HT-29 (cell line): ENCODE measurements at regions not wholly inside any gene's neighbourhood (a gene's known extent, or its start where the extent isn't known, plus 50 kb on each side); places are given as distances from the start of the nearest gene placed in this dataset.

ENCODE experiments used
- DNase-seq: peaks from one replicate; pipeline ENCODE4 v3.0.0-alpha.2; 2015; ENCODE audit warnings: low spot score

GRCh38 chr12:13504074-13504473, 307.5 kb downstream of the EMP1 start:
- DNase-seq = no peak

DNA sequence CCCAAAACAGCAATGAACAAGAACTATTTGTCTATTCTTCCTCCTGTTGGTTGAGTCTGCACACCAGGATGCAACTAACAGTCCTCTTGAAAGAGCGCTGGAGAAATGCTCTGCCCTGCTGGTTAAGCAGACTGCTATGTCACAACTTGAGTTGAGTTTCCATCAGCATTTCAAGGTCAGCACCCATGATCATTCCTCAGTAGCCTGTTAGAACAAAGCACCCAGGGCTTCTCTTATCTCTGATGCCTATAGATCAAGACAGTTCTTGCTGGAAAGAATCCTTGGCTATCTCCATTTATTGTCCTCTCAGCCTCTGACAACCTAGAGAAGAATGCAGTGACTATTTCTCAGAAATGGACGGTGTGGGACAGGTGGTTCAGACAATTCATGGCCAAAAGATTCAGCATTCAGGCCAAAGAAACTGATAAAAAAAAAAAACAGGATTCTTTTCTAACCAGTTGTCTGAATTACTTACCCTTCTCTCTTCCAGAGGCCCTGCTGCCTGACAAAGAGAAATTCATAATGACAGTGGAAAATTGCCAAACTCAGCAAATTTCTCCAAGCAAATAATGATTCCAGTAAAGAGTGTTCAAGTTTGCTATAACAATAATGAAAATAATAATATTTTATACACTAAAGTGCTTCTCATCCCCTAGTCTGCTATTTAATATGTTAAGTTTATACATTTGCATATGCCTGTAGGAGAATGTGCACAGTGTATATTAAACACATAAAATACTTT, 306.7 kb downstream of the EMP1 start:
- DNase-seq = no peak

GRCh38 chr12:13499008-13499407, 302.5 kb downstream of the EMP1 start:
- DNase-seq = no peak

- DNase-seq = no peak
These were observed 299.6 kb downstream of the EMP1 start for GRCh38 chr12:13496111-13496510.

- no peak for DNase-seq
These were observed 292.7 kb downstream of the EMP1 start for GRCh38 chr12:13489246-13489645.

GRCh38 chr12:13487326-13487725, 290.8 kb downstream of the EMP1 start:
- no peak for DNase-seq

DNA sequence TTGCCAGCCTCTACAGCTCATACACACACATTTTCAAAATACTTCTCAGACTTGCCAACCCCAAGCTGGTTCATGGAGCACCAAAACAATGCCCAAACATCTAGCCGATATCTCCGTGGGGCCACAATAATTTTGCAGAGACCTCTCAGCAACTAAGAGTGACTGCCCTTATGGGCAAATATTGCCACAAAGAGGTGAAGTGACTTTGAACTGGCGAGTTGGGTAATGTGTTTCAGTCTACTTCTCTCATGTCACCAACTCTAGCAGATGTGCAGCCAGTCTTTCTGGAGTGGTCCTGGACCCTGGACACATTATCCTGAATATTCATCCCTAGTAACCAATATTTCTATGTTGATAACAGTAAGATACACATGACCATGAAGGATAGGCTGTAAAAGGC, 290.3 kb downstream of the EMP1 start:
- no peak for DNase-seq

GRCh38 chr12:13478650-13479181, 282.2 kb downstream of the EMP1 start:
- no peak for DNase-seq

DNA sequence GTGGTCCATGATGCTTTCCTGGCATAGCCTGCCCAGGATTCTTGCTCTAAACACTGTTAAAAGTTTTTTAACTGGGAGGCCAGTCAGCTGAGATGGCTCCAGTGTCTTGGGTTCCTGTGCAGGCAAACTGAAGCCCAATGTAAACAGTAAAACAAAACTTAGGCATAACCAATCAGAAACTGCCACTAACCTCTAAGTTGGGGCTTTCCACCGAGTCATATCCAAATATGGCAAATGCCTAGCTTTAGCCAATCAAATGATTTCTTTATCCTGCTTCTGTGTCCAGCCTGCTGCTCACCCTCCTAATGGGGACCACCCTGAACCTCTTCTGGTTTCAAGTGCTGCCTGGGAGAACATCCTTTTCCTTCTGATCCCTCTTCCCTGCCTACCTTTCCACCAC, 277.9 kb downstream of the EMP1 start:
- DNase-seq = no peak

DNA sequence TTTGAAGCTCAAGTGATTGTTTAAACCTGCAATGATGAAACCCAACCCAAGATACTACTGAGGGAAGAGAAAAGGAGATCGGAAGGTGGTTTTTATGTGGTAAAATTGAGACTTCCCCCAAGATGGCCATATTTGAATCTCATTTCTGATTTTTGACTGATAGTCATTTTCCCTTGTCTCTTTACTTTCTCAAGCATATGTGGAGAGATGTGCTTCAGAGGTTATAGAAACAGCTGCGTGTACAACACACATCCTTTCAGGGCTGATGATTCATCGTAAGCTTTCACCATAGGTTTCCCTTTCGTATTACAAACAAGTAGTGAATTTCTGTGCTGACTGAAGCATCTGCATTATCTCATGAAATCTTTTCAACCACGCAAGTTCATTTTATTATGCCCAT, 276.2 kb downstream of the EMP1 start:
- DNase-seq = no peak

DNA sequence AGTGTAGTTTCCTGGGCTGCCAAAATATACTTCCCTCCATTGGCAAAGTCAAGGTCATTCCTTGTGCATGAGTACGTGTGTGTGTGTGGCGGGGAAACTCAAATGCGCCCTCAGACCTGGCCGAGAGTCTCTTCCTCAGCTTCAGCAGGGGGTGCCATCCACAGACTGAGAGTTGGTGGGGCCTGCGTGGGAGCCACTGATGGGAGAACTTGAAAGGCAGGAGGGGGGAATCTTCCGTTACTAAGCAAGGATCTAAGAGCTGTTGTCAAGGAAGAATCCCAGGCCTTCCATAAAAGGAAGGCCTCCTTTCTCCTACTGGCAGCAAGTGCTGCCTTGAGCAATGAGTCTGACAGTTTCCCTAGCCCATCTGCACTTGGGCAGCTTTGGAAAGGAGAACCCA, 274.9 kb downstream of the EMP1 start:
- no peak for DNase-seq

DNA sequence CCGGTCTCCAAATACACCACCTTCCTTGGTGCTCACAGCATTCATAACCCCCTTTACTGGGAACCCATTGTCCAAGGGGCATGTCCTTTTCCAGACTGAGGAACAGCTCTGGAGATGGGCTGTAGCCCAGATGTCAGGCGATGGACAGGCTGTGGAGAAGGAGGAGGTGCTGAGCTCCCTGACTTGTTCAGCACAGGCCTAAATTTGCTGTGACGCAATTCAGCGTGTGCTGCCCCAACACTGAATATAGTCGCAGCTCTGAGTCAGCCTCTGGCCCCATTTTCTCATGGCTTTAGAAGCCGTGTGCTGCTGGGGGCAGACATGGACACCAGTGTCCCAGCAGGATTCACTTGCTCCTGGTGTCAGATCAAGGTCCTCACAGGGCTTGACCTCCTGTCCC, 269.1 kb downstream of the EMP1 start:
- no peak for DNase-seq

DNA sequence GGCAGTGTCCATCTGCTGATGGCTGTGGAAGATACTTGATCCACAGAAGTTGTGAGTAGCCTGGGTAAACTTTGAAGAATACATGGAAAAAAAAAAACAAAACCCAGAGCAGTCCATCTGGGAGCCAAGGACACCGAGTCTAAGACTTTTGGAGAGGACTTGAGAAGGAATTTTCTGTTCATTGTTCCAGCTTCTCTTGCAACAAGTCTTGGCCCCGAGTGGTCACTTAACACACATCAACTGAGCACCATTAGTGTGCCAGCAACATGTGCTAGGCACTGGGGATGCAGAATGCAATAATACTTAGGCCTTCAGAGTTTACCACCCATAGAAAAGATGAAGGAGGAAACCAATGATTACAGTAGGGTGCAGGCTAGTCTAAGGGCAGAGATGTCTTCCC, 266.7 kb downstream of the EMP1 start:
- no peak for DNase-seq

- no peak for DNase-seq
These were observed 265.9 kb downstream of the EMP1 start for GRCh38 chr12:13462450-13462849.

GRCh38 chr12:13455778-13456144, 259.2 kb downstream of the EMP1 start:
- DNase-seq = no peak

GRCh38 chr12:13454991-13455777, 258.7 kb downstream of the EMP1 start:
- DNase-seq = no peak

DNA sequence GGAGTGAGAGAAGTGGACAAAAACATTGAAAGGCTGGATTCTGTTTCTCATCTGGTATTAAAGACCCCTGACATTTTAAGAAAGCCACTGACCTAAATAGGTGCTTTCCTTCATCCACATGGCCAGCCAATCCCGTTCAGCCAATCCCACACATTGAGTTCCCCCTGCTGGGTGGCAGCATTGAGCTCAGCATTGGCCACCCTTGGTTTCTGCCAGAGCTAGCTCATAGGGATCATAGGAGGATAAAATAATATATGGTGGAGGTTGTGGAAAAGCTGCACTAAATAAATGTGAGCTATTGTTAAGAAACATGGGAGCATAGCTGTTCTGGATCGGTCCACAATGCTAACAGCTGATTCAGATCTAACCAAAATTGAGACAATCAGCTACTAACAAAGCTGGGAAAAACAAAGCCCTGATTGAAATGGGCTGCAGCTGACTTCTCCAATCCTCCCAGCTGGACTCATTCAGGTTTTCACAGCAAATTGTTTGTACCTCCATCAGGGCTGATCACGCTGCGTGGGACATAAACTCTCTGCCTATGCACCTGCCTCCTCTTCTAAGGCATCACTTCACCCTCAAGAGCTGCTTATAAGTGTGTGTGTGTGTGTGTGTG, 256.5 kb downstream of the EMP1 start:
- DNase-seq = no peak

DNA sequence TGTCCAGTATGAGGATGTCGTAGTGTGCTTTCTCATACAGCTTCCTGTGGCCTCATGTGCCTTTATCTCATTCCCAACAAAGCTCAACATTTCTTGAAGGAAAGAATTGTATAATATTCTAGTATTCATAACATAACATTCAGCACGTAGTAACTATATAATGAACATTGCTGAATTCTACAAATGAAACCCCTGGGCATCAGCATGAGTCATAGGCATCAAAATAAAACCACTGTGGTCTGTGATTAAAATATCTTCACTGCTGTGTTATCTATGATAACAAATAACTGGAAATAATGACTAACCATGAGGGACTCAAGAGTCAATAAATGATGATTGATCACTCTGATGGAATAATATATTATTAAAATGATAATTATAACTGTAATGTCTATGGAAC, 255.2 kb downstream of the EMP1 start:
- DNase-seq = no peak

GRCh38 chr12:13450231-13451080, 253.9 kb downstream of the EMP1 start:
- no peak for DNase-seq

GRCh38 chr12:13444076-13444475, 247.6 kb downstream of the EMP1 start:
- no peak for DNase-seq

DNA sequence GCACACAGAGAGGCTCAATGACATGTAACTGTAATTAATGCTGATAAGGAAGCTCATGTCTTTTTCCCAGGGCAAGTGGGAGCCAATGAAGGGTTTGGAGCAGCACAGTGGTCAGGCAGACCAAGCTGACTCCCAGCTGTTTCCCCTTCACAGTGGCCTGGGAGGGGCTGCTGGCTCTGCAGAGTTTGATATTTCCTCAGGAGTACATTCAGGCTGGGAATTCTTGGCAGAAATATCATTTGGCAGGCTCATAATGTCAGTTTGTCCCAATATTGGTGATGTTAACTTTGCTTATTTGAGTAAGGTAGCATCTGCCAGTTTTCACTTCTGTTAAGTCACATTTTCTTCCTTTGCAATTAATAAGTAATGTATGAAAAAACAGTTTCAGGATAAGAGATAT, 247.0 kb downstream of the EMP1 start:
- no peak for DNase-seq

GRCh38 chr12:13443028-13443427, 246.5 kb downstream of the EMP1 start:
- no peak for DNase-seq
